HG03442 (cell line): ENCODE measurements at regions not wholly inside any gene's neighbourhood (a gene's known extent, or its start where the extent isn't known, plus 50 kb on each side); places are given as distances from the start of the nearest gene placed in this dataset.
A peak's percentile ranks its signal among the peaks of the same experiment; 100 is the strongest.

ENCODE experiments used
- ATAC-seq: cut with Tn5 transposase; IDR thresholded peaks from one replicate; pipeline ENCODE4 v1.9.1; 2021; ENCODE audit warnings: mild to moderate bottlenecking, moderate library complexity; ENCODE audit not compliant: unreplicated experiment

GRCh38 chr16:26756633-26757032, 310.1 kb upstream of the C16orf82 start:
- no peak for ATAC-seq

GRCh38 chr16:26762594-26762993, 304.1 kb upstream of the C16orf82 start:
- no peak for ATAC-seq

GRCh38 chr16:26765087-26765486, 301.6 kb upstream of the C16orf82 start:
- no peak for ATAC-seq

GRCh38 chr16:26768385-26769010, 298.2 kb upstream of the C16orf82 start:
- no peak for ATAC-seq

- no peak for ATAC-seq
Observed at GRCh38 chr16:26770547-26770946, 296.2 kb upstream of the C16orf82 start.

GRCh38 chr16:26772503-26772902, 294.2 kb upstream of the C16orf82 start:
- ATAC-seq: peak; percentile 76

GRCh38 chr16:26777821-26778220, 288.9 kb upstream of the C16orf82 start:
- ATAC-seq: no peak

GRCh38 chr16:26787924-26788323, 278.8 kb upstream of the C16orf82 start:
- no peak for ATAC-seq

- no peak for ATAC-seq
Observed at GRCh38 chr16:26791169-26791568, 275.6 kb upstream of the C16orf82 start.

GRCh38 chr16:26795184-26795583, 271.5 kb upstream of the C16orf82 start:
- no peak for ATAC-seq

GRCh38 chr16:26801628-26802027, 265.1 kb upstream of the C16orf82 start:
- ATAC-seq: no peak

- no peak for ATAC-seq
Observed at GRCh38 chr16:26802440-26802839, 264.3 kb upstream of the C16orf82 start.

GRCh38 chr16:26802965-26803364, 263.8 kb upstream of the C16orf82 start:
- ATAC-seq: no peak

GRCh38 chr16:26806657-26807056, 260.1 kb upstream of the C16orf82 start:
- ATAC-seq: no peak

- no peak for ATAC-seq
Observed at GRCh38 chr16:26809461-26809860, 257.3 kb upstream of the C16orf82 start.

GRCh38 chr16:26816266-26816665, 250.5 kb upstream of the C16orf82 start:
- no peak for ATAC-seq

- ATAC-seq: no peak
Observed at GRCh38 chr16:26816885-26817571, 249.7 kb upstream of the C16orf82 start.

GRCh38 chr16:26818393-26818792, 248.3 kb upstream of the C16orf82 start:
- ATAC-seq: no peak

- ATAC-seq: no peak
Observed at GRCh38 chr16:26824469-26824868, 242.3 kb upstream of the C16orf82 start.

- no peak for ATAC-seq
Observed at GRCh38 chr16:26826500-26826899, 240.2 kb upstream of the C16orf82 start.

GRCh38 chr16:26827386-26827785, 239.3 kb upstream of the C16orf82 start:
- ATAC-seq: no peak

- no peak for ATAC-seq
Observed at GRCh38 chr16:26830428-26831127, 236.1 kb upstream of the C16orf82 start.
